Neural cell (in vitro differentiated cells): ENCODE measurements at regions not wholly inside any gene's neighbourhood (a gene's known extent, or its start where the extent isn't known, plus 50 kb on each side); places are given as distances from the start of the nearest gene placed in this dataset.

ENCODE experiments used
- CTCF ChIP-seq: fragments of 450-650 bp; IDR thresholded peaks from 2 replicates; pipeline ENCODE4 v1.5.1; 2014; ENCODE audit warnings: antibody characterized with exemption, mild to moderate bottlenecking, moderate library complexity; ENCODE audit not compliant: poor library complexity, severe bottlenecking
- EZH2 ChIP-seq: fragments of 200-600, 300-800 bp; shearing (Covaris generic), sonication (generic); IDR thresholded peaks from 2 replicates; pipeline ENCODE4 v1.6.1; 2014; ENCODE audit warnings: antibody characterized with exemption, low read length, borderline replicate concordance, mild to moderate bottlenecking; ENCODE audit not compliant: insufficient read depth, poor library complexity, severe bottlenecking
- REST ChIP-seq: IDR thresholded peaks from 2 replicates; pipeline ENCODE4 v1.6.1; 2012; ENCODE audit warnings: borderline replicate concordance
- SMC3 ChIP-seq: fragments of 450-650 bp; conservative IDR thresholded peaks from 2 replicates; pipeline ENCODE4 v1.6.1; 2014; ENCODE audit warnings: antibody characterized with exemption, mild to moderate bottlenecking, moderate library complexity; ENCODE audit not compliant: poor library complexity

- no peak for TF ChIP-seq CTCF
- TF ChIP-seq REST: no peak
- no peak for TF ChIP-seq EZH2
- no peak for TF ChIP-seq SMC3
Observed at GRCh38 chr20:39603219-39603618, 641.1 kb downstream of the DHX35 start.
